Astrocyte of the spinal cord (primary cell): ENCODE measurements at regions not wholly inside any gene's neighbourhood (a gene's known extent, or its start where the extent isn't known, plus 50 kb on each side); places are given as distances from the start of the nearest gene placed in this dataset.

Experiments used
- DNase-seq: peaks from one replicate; pipeline ENCODE4 v3.0.0; 2011; ENCODE audit warnings: low read depth, low spot score
- H3K4me3 ChIP-seq: 2 replicates; pipeline ENCODE4 v1.5.1; 2011; ENCODE audit warnings: low read depth, mild to moderate bottlenecking, low read length, moderate library complexity
- in situ Hi-C: cut with HindIII; loops from 2 replicates; pipeline ENCODE4 v1.10.0; 2017; ENCODE audit warnings: low sequenced_read_pairs
- TF ChIP-seq, protein P1 (sequence below): IDR thresholded peaks from 2 replicates; pipeline ENCODE4 v1.5.1; 2012; ENCODE audit warnings: low read depth, mild to moderate bottlenecking, low read length, inconsistent platforms

DNA sequence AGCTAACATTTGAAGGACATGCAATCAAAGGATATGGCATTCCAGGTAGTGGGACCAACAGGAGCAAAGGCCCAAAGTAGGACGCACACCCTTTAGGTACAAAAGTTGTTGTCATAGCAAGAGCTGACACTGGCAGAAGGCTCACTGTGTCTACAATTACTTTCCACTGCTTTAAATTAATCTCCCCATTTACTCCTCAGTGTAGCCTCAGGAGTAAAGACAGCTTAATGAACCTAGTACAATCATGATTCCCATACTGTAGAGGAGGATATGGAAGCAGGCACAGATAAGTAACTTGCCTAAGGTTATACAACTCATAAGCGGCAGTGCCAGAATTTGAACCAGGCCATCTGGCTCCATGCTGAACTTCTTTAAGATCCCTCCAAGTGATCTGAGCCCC, 212.9 kb upstream of the SFSWAP start:
- no peak for DNase-seq
- no peak overlapping the region for H3K4me3 ChIP-seq
- TF ChIP-seq, protein P1, sequence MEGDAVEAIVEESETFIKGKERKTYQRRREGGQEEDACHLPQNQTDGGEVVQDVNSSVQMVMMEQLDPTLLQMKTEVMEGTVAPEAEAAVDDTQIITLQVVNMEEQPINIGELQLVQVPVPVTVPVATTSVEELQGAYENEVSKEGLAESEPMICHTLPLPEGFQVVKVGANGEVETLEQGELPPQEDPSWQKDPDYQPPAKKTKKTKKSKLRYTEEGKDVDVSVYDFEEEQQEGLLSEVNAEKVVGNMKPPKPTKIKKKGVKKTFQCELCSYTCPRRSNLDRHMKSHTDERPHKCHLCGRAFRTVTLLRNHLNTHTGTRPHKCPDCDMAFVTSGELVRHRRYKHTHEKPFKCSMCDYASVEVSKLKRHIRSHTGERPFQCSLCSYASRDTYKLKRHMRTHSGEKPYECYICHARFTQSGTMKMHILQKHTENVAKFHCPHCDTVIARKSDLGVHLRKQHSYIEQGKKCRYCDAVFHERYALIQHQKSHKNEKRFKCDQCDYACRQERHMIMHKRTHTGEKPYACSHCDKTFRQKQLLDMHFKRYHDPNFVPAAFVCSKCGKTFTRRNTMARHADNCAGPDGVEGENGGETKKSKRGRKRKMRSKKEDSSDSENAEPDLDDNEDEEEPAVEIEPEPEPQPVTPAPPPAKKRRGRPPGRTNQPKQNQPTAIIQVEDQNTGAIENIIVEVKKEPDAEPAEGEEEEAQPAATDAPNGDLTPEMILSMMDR, result no peak
- in situ Hi-C loops, result no loop called here

DNA sequence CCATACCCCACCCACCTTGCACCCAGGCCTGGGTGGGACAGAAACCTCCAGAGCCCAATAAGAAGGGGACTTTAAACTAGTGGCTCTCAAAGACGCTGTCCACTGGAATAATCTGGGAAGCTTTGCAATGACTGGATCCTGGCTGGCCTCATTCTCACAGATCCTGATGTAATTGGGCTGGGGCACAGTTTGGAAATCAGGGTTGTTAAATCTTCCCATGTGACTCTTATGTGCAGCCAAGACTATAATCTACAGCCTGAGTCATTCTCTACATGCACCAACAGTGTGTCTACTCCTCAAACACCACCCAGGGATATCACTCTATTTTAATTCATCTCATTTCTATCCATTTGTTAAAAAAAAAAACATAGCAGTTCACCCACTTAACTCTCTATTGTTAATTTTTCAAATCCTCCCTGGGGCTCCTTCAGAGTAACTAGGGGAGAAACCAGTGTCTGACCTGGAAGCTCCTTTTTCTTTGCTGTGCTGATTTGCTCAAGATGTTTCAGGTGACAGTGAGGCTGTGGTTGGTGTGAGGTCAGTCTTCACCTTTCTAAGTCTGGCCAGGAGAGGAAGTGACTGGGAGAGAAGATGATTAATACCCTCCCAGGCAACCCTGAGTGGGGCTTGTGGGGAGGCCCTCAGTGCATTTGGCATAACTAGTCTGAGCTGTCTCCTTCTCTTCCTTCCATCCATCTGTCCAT, 211.6 kb upstream of the SFSWAP start:
- TF ChIP-seq, protein P1, result no peak
- in situ Hi-C loops, result no loop called here
- no peak for DNase-seq
- no peak overlapping the region for H3K4me3 ChIP-seq

DNA sequence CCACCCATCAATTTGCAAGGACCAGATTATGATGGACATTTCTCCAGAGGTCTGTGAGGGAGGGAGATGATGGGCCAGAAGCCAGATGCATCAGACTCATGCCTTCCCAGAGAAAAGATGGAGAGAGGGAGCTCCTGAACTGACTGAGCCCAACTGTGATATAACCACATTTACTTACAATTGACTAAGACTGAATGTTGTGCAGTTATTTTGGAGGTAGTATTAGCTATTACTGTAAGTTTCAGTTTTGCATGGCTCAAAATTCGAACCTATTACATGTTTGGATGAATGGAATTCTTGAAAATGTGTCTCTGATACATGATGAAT, 211.1 kb upstream of the SFSWAP start:
- DNase-seq, result no peak
- in situ Hi-C loops, result no loop called here
- no peak overlapping the region for H3K4me3 ChIP-seq
- TF ChIP-seq, protein P1, result no peak

DNA sequence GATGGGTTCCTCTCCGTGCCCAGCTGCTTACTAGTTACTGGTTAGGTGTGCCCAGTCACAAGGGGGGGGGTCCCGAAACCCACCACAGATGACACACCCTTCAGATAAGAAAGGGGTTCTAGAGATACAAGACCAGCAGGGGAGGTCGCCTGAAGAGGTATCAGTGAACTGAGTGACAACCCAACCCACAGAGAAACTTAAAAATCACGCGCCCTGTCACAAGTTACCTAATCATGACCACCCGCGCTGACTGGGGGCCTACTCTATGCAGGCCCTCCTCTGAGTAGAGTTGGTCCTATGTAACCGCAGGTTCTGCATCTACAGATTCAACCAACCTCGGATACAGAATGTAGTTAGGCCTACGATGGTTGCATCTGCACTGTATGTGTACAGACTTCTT, 210.3 kb upstream of the SFSWAP start:
- TF ChIP-seq, protein P1, result no peak
- in situ Hi-C loops, result no loop called here
- DNase-seq, result no peak

DNA sequence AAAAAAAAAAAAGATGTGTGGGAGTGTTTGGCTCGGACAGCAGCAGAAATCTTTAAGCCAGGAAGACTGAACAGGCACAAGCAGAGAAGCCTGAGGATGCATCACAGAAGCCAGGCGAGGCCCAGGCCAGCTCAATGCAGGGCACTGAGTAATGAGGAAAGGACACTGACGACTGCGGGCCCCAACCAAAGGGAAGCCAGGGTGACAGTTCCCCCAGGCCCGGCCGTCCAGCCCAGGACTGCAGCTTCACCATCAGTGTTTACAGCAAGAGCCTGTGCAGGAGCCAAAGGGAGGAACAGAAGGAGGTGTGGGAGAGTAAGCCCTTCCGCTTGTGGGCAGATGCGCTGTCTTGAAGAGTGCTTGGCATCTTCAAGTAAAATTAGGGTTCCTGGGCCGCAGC, 205.3 kb upstream of the SFSWAP start:
- DNase-seq, result no peak
- TF ChIP-seq, protein P1, result no peak
- H3K4me3 ChIP-seq, result no peak overlapping the region
- in situ Hi-C loops, result no loop called here

More for the DNA sequence above, 210.3 kb upstream of the SFSWAP start:
- H3K4me3 ChIP-seq, result no peak overlapping the region

DNA sequence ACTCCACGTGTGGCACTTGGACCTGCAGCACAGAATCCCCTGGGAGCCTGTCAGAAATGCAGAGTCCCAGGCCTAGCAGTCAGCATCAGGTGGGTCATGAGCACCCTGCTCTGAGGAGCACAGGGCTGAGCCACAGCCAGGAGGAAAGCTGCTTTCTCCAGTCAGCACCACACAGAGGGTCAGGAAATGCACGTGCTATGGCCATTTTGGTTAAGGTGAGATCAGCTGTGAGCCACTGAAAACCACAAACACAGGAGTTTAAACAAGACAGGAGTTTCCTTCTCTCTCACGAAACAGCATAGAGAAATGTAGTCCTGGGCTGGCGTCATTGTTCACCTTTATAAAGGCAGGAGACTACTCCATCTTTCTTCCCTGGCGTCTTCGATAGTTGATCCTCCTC, 204.5 kb upstream of the SFSWAP start:
- no peak overlapping the region for H3K4me3 ChIP-seq
- DNase-seq, result no peak
- TF ChIP-seq, protein P1, result no peak
- in situ Hi-C loops, result no loop called here
